Stomach smooth muscle (tissue), 2 donors: ENCODE measurements at regions not wholly inside any gene's neighbourhood (a gene's known extent, or its start where the extent isn't known, plus 50 kb on each side); places are given as distances from the start of the nearest gene placed in this dataset.
"Not testable (repeated sequence)": the region's sequence is repeated elsewhere in the genome, so short reads cannot be mapped to it uniquely, and the experiment has no call there.

Experiments
- H3K27ac ChIP-seq: one replicate; pipeline ENCODE4 v1.7.0; 2013; ENCODE audit warnings: mild to moderate bottlenecking, low read length, inconsistent platforms
- H3K27me3 ChIP-seq, 2 donors: one replicate each; pipeline ENCODE4 v1.7.0; 2013; ENCODE audit warnings: low read length in 2 of 2; ENCODE audit not compliant: insufficient read depth in 2 of 2, control insufficient read depth in 1 of 2
- H3K36me3 ChIP-seq, 2 donors: one replicate each; pipeline ENCODE4 v1.7.0; 2013; ENCODE audit warnings: low read length in 2 of 2; ENCODE audit not compliant: control insufficient read depth in 2 of 2, insufficient read depth in 2 of 2
- H3K4me1 ChIP-seq: one replicate; pipeline ENCODE4 v1.7.0; 2013; ENCODE audit warnings: low read length; ENCODE audit not compliant: control insufficient read depth, insufficient read depth
- H3K4me3 ChIP-seq, 2 donors: one replicate each; pipeline ENCODE4 v1.7.0; 2013; ENCODE audit warnings: low read length in 2 of 2
- H3K9ac ChIP-seq, 2 donors: one replicate each; pipeline ENCODE4 v1.7.0; 2013; ENCODE audit warnings: low read length in 2 of 2, mild to moderate bottlenecking in 1 of 2
- H3K9me3 ChIP-seq, 2 donors: one replicate each; pipeline ENCODE4 v1.7.0; 2013; ENCODE audit warnings: low read length in 2 of 2; ENCODE audit not compliant: control insufficient read depth in 2 of 2
- donor health status: healthy.
- donor health status: Pancreatic carcinoma.

DNA sequence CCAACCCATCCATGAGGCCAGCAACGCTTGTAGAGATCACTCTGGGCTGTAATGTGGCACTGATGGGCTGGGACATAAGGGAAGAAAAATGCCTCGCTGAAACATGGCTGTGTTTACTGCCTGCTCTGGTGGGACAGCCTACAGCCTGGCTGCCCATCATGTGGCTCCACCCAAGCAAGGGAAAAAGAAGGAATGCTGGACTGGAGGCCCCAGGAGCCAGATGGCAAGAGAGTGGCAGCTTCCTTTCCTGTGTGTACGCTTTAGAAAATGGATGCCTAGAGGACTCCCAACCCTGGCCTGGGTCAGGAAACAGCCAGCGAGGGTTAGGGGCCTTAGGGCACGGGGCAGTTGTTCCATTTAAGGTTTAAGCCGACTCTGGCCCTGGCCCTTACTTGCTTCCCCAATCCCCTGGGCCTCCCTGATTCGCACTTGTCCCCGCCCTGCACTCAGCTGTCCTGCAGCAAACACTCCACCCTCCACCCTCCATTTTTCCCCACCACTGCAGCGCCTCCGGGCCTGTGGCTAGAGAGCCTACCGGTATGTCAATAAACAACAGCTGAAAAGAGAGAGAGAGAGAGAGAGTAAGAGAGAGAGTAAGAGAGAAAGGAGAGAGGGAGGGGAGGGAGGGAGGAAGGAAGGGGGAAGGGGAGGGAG lies 819.4 kb downstream of the SEMA5A start:
- Histone ChIP-seq H3K27me3 (no peaks in the 10 kb centered on the region), H3K36me3 (no peaks in the 10 kb centered on the region), H3K4me3 (no peak overlapping the region), H3K27ac (no peak overlapping the region), H3K9me3 (peaks cover 0 to 2% of the 10 kb centered on the region in 2 donors), H3K9ac (no peak overlapping the region), H3K4me1 (no peaks in the 10 kb centered on the region)

- Histone ChIP-seq H3K9ac (no peak overlapping the region), H3K4me3 (no peak overlapping the region), H3K4me1 (no peaks in the 10 kb centered on the region), H3K27me3 (no peaks in the 10 kb centered on the region), H3K9me3 (peaks cover 0 to 2% of the 10 kb centered on the region in 2 donors), H3K27ac (no peak overlapping the region), H3K36me3 (no peaks in the 10 kb centered on the region)
Observed at GRCh38 chr5:8727396-8727795, 818.5 kb downstream of the SEMA5A start.

DNA sequence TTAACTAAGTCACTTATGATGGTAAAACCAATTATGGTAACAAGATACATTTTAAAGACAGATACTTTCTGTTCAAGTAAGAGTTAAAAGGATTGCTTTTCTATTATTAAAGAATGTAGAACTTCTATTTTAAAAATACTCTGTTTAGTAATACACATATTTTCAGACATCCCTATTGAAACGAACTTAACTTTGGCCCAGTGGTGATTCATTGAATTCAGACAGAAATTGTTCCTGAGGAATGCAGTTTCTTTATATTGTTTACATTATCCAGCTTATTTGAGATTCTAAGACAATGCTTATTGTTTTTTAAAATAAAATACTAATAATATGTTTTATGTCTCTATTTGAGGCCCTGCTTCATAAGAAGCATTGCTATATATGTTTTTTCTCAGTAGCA lies 816.4 kb downstream of the SEMA5A start:
- Histone ChIP-seq H3K36me3 (no peaks in the 10 kb centered on the region), H3K9me3 (no peaks in the 10 kb centered on the region), H3K27ac (no peak overlapping the region), H3K27me3 (no peaks in the 10 kb centered on the region), H3K9ac (no peak overlapping the region), H3K4me3 (no peak overlapping the region), H3K4me1 (no peaks in the 10 kb centered on the region)

DNA sequence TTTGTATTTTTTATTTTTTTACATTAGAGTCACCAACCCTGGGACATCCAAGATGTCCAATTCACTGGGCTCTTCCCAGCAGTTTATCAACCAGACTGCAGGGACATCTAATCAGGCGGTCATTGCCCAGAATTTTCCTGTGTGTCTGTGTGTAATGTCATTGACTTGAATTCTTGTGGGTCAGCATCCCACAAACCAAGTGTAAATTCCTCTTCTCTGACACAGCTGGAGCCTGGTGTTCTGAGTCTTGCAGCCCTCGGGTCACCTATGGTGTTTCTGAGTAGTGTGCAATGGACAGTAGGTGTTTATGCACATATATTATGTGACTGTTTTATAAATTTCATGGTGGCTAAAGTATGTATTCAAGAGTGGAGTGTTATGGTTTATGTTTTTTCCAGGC lies 815.7 kb downstream of the SEMA5A start:
- Histone ChIP-seq H3K27ac (no peak overlapping the region), H3K9ac (no peak overlapping the region)

DNA sequence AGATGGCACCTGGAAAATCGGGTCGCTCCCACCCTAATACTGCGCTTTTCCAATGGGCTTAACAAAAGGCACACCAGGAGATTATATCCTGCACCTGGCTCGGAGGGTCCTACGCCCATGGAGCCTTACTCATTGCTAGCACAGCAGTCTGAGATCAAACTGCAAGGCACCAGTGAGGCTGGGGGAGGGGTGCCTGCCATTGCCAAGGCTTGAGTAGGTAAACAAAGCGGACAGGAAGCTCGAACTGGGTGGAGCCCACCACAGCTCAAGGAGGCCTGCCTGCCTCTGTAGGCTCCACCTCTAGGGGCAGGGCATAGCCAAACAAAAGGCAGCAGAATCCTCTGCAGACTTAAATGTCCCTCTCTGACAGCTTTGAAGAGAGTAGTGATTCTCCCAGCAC lies 814.8 kb downstream of the SEMA5A start:
- H3K27me3 ChIP-seq, H3K4me1 ChIP-seq, H3K9ac ChIP-seq, H3K27ac ChIP-seq, H3K9me3 ChIP-seq, H3K36me3 ChIP-seq, H3K4me3 ChIP-seq: not testable (repeated sequence)

More for the DNA sequence above, 815.7 kb downstream of the SEMA5A start:
- Histone ChIP-seq H3K36me3 (no peaks in the 10 kb centered on the region), H3K4me1 (no peaks in the 10 kb centered on the region), H3K4me3 (no peak overlapping the region), H3K9me3 (no peaks in the 10 kb centered on the region), H3K27me3 (no peaks in the 10 kb centered on the region)

GRCh38 chr5:8740595-8740994 lies 805.3 kb downstream of the SEMA5A start:
- Histone ChIP-seq H3K4me3 (no peak overlapping the region), H3K27me3 (no peaks in the 10 kb centered on the region)

GRCh38 chr5:8749556-8749955 lies 796.3 kb downstream of the SEMA5A start:
- Histone ChIP-seq H3K4me1 (no peaks in the 10 kb centered on the region), H3K27me3 (no peaks in the 10 kb centered on the region), H3K9ac (no peak overlapping the region), H3K9me3 (no peaks in the 10 kb centered on the region), H3K4me3 (no peak overlapping the region), H3K27ac (no peak overlapping the region), H3K36me3 (no peaks in the 10 kb centered on the region)

More at GRCh38 chr5:8740595-8740994, 805.3 kb downstream of the SEMA5A start:
- H3K9me3 ChIP-seq, result no peaks in the 10 kb centered on the region
- no peaks in the 10 kb centered on the region for H3K36me3 ChIP-seq
- no peak overlapping the region for H3K9ac ChIP-seq
- no peak overlapping the region for H3K27ac ChIP-seq
- H3K4me1 ChIP-seq, result no peaks in the 10 kb centered on the region

DNA sequence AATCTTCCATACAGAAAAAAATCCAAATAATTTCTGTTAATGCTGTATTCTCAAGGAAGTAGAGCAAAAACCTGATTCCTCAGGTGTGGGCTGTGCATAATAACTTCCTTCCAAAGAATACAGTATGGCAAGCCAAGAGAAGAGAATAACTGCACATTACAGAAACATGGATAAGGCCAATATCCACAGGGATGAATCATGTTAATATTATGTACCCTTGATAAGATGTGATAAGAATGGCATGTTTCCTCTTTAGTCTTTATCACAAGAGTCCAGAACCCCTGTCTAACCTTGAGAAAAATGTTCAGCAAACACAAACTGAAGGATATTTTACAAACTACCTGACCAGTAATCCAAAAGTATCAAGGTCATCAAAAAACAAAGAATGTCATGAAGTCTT lies 795.8 kb downstream of the SEMA5A start:
- Histone ChIP-seq H3K27me3 (no peaks in the 10 kb centered on the region), H3K27ac (no peak overlapping the region), H3K4me3 (no peak overlapping the region), H3K9ac (no peak overlapping the region), H3K4me1 (no peaks in the 10 kb centered on the region), H3K36me3 (no peaks in the 10 kb centered on the region), H3K9me3 (no peaks in the 10 kb centered on the region)

DNA sequence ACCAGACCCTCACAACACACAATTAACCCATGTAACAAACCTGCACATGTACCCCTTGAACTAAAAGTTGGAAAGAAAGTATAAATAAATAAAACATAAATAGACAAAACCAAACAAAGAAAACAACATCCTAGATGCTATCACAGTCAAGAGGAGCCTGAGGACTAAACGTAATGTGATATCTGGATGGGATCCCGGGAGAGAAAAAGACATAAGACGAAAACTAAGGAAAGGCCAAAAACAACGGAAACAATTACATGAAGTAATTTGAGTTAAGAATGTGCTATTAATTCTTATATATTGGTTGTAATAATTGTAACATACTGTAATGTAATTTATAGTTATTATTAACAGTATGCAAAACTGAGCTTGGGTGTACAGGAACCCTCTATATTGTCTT lies 793.9 kb downstream of the SEMA5A start:
- Histone ChIP-seq H3K4me3 (no peak overlapping the region), H3K36me3 (no peaks in the 10 kb centered on the region), H3K27ac (no peak overlapping the region), H3K9me3 (no peaks in the 10 kb centered on the region), H3K9ac (no peak overlapping the region), H3K4me1 (no peaks in the 10 kb centered on the region), H3K27me3 (no peaks in the 10 kb centered on the region)

GRCh38 chr5:8752595-8752994 lies 793.3 kb downstream of the SEMA5A start:
- no peaks in the 10 kb centered on the region for H3K9me3 ChIP-seq
- no peaks in the 10 kb centered on the region for H3K27me3 ChIP-seq
- no peak overlapping the region for H3K27ac ChIP-seq
- H3K4me3 ChIP-seq, result no peak overlapping the region
- no peak overlapping the region for H3K9ac ChIP-seq
- H3K36me3 ChIP-seq, result no peaks in the 10 kb centered on the region
- H3K4me1 ChIP-seq, result no peaks in the 10 kb centered on the region

- H3K27me3 ChIP-seq, result no peaks in the 10 kb centered on the region
- no peaks in the 10 kb centered on the region for H3K9me3 ChIP-seq
- H3K9ac ChIP-seq, result no peak overlapping the region
- H3K27ac ChIP-seq, result no peak overlapping the region
- H3K4me1 ChIP-seq, result no peaks in the 10 kb centered on the region
- no peaks in the 10 kb centered on the region for H3K36me3 ChIP-seq
- H3K4me3 ChIP-seq, result no peak overlapping the region
Observed at GRCh38 chr5:8756498-8757084, 789.3 kb downstream of the SEMA5A start.
